HepG2 (cell line): ENCODE measurements at regions not wholly inside any gene's neighbourhood (a gene's known extent, or its start where the extent isn't known, plus 50 kb on each side); places are given as distances from the start of the nearest gene placed in this dataset.

Experiments
- ATF7-NPFF ChIP-seq: sonication (generic); formaldehyde crosslinking; IDR thresholded peaks from 2 replicates; pipeline ENCODE4 v1.8.1; 2023; ENCODE audit warnings: mild to moderate bottlenecking, low read depth, missing genetic modification reagents, moderate library complexity
- PHF21A ChIP-seq: sonication (generic); formaldehyde crosslinking; IDR thresholded peaks from 2 replicates; pipeline ENCODE4 v1.5.0; 2020; ENCODE audit warnings: mild to moderate bottlenecking, missing genetic modification reagents
- PHF5A ChIP-seq: IDR thresholded peaks from one replicate; pipeline ENCODE4 v1.6.1; 2018; ENCODE audit warnings: low read depth, missing genetic modification reagents; ENCODE audit not compliant: unreplicated experiment
- SSRP1 ChIP-seq: IDR thresholded peaks from 2 replicates; pipeline ENCODE4 v1.6.1; 2016; ENCODE audit warnings: control low read depth
- ZBTB8A ChIP-seq: sonication (generic); formaldehyde crosslinking; IDR thresholded peaks from 2 replicates; pipeline ENCODE4 v1.4.0; 2020; ENCODE audit warnings: mild to moderate bottlenecking, low read depth, missing genetic modification reagents, borderline replicate concordance
- ZMYM3 ChIP-seq: sonication (generic); formaldehyde crosslinking; IDR thresholded peaks from 2 replicates; pipeline ENCODE4 v1.5.1; 2020; ENCODE audit warnings: mild to moderate bottlenecking, missing genetic modification reagents
- ZNF142 ChIP-seq: sonication (generic); formaldehyde crosslinking; IDR thresholded peaks from 2 replicates; pipeline ENCODE4 v1.4.0; 2020; ENCODE audit warnings: missing genetic modification reagents
- ZNF253 ChIP-seq: sonication (generic); formaldehyde crosslinking; IDR thresholded peaks from 2 replicates; pipeline ENCODE4 v1.8.0; 2022; ENCODE audit warnings: mild to moderate bottlenecking, missing genetic modification reagents, borderline replicate concordance
- ZNF615 ChIP-seq: sonication (generic); formaldehyde crosslinking; IDR thresholded peaks from 2 replicates; pipeline ENCODE4 v1.5.0; 2020; ENCODE audit warnings: mild to moderate bottlenecking, missing genetic modification reagents, borderline replicate concordance
- ZSCAN12 ChIP-seq: sonication (generic); formaldehyde crosslinking; IDR thresholded peaks from 2 replicates; pipeline ENCODE4 v1.9.0; 2021; ENCODE audit warnings: mild to moderate bottlenecking, missing genetic modification reagents
- TF ChIP-seq, protein P1 (sequence below), 2 experiments: IDR thresholded peaks; 2 replicates each; pipeline ENCODE4 v1.6.1; 2011 to 2012; ENCODE audit warnings: low read length in 2 of 2, borderline replicate concordance in 1 of 2, low read depth in 1 of 2, mild to moderate bottlenecking in 1 of 2, moderate library complexity in 1 of 2
- TF ChIP-seq, protein P2 (sequence below): sonication (generic); formaldehyde crosslinking; IDR thresholded peaks from 2 replicates; pipeline ENCODE4 v1.4.0; 2020; ENCODE audit warnings: missing genetic modification reagents, borderline replicate concordance
- TF ChIP-seq, protein P3 (sequence below): sonication (generic); formaldehyde crosslinking; conservative IDR thresholded peaks from 2 replicates; pipeline ENCODE4 v1.8.0; 2022; ENCODE audit warnings: low read depth, missing genetic modification reagents

DNA sequence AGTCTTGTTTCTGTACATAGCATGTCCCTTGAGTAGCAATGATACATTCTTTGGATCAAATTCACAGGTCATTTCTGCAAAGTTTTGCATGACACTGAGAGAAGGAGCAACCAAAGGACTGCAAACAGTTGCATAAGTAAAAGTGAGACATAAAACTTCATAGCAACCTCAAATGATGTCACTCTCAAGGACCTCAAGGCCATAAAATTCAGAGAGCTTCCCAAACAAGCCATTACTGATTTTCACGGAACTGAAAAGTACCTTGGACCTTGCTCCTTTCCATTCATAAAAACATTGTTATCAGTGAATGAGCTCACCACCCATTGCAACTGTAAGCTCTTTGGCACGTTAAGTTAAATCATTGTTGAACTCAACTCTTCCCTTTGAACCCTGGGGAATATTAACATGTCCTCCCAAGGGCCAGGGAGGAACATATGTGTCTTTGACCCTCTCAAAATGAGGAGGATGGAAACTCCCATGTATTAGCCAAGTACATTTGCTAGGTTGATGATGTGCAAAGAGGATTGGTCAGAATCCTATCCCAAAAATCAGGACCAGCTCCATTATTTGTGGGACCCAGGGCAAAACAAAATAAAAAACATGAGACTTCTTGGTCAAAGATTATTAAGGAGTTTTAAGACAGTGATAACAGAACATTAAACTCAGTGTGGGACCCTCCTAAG, 275.0 kb upstream of the DYNLRB2 start (continued):
- TF ChIP-seq, protein P1, sequence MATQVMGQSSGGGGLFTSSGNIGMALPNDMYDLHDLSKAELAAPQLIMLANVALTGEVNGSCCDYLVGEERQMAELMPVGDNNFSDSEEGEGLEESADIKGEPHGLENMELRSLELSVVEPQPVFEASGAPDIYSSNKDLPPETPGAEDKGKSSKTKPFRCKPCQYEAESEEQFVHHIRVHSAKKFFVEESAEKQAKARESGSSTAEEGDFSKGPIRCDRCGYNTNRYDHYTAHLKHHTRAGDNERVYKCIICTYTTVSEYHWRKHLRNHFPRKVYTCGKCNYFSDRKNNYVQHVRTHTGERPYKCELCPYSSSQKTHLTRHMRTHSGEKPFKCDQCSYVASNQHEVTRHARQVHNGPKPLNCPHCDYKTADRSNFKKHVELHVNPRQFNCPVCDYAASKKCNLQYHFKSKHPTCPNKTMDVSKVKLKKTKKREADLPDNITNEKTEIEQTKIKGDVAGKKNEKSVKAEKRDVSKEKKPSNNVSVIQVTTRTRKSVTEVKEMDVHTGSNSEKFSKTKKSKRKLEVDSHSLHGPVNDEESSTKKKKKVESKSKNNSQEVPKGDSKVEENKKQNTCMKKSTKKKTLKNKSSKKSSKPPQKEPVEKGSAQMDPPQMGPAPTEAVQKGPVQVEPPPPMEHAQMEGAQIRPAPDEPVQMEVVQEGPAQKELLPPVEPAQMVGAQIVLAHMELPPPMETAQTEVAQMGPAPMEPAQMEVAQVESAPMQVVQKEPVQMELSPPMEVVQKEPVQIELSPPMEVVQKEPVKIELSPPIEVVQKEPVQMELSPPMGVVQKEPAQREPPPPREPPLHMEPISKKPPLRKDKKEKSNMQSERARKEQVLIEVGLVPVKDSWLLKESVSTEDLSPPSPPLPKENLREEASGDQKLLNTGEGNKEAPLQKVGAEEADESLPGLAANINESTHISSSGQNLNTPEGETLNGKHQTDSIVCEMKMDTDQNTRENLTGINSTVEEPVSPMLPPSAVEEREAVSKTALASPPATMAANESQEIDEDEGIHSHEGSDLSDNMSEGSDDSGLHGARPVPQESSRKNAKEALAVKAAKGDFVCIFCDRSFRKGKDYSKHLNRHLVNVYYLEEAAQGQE (IDR thresholded peaks at IDR 0.05; ENCODE audit: borderline replicate concordance in 1 of 2, low read depth in 1 of 2, low read length in 2 of 2), result no peak
- TF ChIP-seq SSRP1 (CRISPR knock-in tag), result peak; percentile 53
- TF ChIP-seq PHF5A (CRISPR knock-in tag), result peak; percentile 93
- TF ChIP-seq, protein P2, sequence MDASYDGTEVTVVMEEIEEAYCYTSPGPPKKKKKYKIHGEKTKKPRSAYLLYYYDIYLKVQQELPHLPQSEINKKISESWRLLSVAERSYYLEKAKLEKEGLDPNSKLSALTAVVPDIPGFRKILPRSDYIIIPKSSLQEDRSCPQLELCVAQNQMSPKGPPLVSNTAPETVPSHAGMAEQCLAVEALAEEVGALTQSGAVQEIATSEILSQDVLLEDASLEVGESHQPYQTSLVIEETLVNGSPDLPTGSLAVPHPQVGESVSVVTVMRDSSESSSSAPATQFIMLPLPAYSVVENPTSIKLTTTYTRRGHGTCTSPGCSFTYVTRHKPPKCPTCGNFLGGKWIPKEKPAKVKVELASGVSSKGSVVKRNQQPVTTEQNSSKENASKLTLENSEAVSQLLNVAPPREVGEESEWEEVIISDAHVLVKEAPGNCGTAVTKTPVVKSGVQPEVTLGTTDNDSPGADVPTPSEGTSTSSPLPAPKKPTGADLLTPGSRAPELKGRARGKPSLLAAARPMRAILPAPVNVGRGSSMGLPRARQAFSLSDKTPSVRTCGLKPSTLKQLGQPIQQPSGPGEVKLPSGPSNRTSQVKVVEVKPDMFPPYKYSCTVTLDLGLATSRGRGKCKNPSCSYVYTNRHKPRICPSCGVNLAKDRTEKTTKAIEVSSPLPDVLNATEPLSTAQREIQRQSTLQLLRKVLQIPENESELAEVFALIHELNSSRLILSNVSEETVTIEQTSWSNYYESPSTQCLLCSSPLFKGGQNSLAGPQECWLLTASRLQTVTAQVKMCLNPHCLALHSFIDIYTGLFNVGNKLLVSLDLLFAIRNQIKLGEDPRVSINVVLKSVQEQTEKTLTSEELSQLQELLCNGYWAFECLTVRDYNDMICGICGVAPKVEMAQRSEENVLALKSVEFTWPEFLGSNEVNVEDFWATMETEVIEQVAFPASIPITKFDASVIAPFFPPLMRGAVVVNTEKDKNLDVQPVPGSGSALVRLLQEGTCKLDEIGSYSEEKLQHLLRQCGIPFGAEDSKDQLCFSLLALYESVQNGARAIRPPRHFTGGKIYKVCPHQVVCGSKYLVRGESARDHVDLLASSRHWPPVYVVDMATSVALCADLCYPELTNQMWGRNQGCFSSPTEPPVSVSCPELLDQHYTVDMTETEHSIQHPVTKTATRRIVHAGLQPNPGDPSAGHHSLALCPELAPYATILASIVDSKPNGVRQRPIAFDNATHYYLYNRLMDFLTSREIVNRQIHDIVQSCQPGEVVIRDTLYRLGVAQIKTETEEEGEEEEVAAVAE (CRISPR knock-in tag), result peak; percentile 84; the same call in 1 of the 2 replicates
- no peak for TF ChIP-seq ZNF253 (CRISPR knock-in tag)
- no peak for TF ChIP-seq ATF7-NPFF (CRISPR knock-in tag)
- no peak for TF ChIP-seq ZSCAN12 (CRISPR knock-in tag)
- no peak for TF ChIP-seq ZNF615 (CRISPR knock-in tag)
- peak; percentile 91 for TF ChIP-seq ZMYM3
- TF ChIP-seq, protein P3, sequence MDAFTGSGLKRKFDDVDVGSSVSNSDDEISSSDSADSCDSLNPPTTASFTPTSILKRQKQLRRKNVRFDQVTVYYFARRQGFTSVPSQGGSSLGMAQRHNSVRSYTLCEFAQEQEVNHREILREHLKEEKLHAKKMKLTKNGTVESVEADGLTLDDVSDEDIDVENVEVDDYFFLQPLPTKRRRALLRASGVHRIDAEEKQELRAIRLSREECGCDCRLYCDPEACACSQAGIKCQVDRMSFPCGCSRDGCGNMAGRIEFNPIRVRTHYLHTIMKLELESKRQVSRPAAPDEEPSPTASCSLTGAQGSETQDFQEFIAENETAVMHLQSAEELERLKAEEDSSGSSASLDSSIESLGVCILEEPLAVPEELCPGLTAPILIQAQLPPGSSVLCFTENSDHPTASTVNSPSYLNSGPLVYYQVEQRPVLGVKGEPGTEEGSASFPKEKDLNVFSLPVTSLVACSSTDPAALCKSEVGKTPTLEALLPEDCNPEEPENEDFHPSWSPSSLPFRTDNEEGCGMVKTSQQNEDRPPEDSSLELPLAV, result no peak
- 0 out of 2 replicates have a peak, but pooled peaks have one; percentile 12 for TF ChIP-seq ZNF142 (CRISPR knock-in tag)
- TF ChIP-seq PHF21A (CRISPR knock-in tag), result peak; percentile 84
- TF ChIP-seq ZBTB8A (CRISPR knock-in tag), result no peak
